SK-N-SH (cell line): ENCODE measurements at regions not wholly inside any gene's neighbourhood (a gene's known extent, or its start where the extent isn't known, plus 50 kb on each side); places are given as distances from the start of the nearest gene placed in this dataset.

ENCODE experiments used
- CTCF ChIA-PET: fragments of 300-600, 350-600 bp; formaldehyde crosslinking; extraction: SDS; loops from one replicate; lab custom pipeline; 2021; lab: Yijun Ruan, JAX
- POLR2A ChIA-PET: fragments of 350-600 bp; sonication (Branson Sonifier 250); formaldehyde crosslinking; extraction: SDS; loops from one replicate; lab custom pipeline; 2020; ENCODE audit warnings: antibody characterized with exemption, inconsistent platforms; lab: Yijun Ruan, JAX
- DNase-seq: peaks from one replicate; pipeline ENCODE4 v3.0.0; 2012
- H2AFZ ChIP-seq: fragments of 200-600 bp; sonication (generic); 2 replicates; pipeline ENCODE4 v1.8.1; 2016; ENCODE audit warnings: antibody characterized with exemption, mild to moderate bottlenecking, low read depth
- H3F3A ChIP-seq: fragments of 200-600 bp; sonication (generic); replicated peaks from 2 replicates; pipeline ENCODE3; 2016; ENCODE audit warnings: antibody characterized with exemption, mild to moderate bottlenecking; ENCODE audit not compliant: insufficient read depth
- H3K27ac ChIP-seq, 2 experiments: fragments of 200-500 bp in 1 of 2; fragments of 200-600 bp in 1 of 2; sonication (Bioruptor generic) in 1 of 2; sonication (generic), shearing (Covaris generic) in 1 of 2; 2 replicates each; pipeline versions ENCODE4 v1.5.1 to v1.6.1; 2014 to 2016; ENCODE audit warnings: low read depth in 2 of 2, inconsistent platforms in 1 of 2, low read length in 1 of 2, mild to moderate bottlenecking in 1 of 2, mixed read lengths in 1 of 2
- H3K27me3 ChIP-seq: fragments of 200-600 bp; sonication (generic), shearing (Covaris generic); 2 replicates; pipeline ENCODE4 v1.6.1; 2016; ENCODE audit warnings: mixed run types; ENCODE audit not compliant: insufficient read depth
- H3K36me3 ChIP-seq, 2 experiments: fragments of 200-500 bp in 1 of 2; fragments of 200-600 bp in 1 of 2; sonication (Bioruptor generic) in 1 of 2; sonication (generic) in 1 of 2; replicated peaks in 1 of 2; 2 replicates each; pipeline versions ENCODE3 to v1.5.1; 2014 to 2016; ENCODE audit warnings: low read length in 1 of 2, mild to moderate bottlenecking in 1 of 2; ENCODE audit not compliant: insufficient read depth in 2 of 2, control insufficient read depth in 1 of 2
- H3K4me1 ChIP-seq, 2 experiments: fragments of 200-500 bp in 1 of 2; fragments of 200-600 bp in 1 of 2; sonication (Bioruptor generic) in 1 of 2; sonication (generic), shearing (Covaris generic) in 1 of 2; 2 replicates each; pipeline versions ENCODE4 v1.5.1 to v1.6.1; 2014 to 2016; ENCODE audit warnings: low read depth in 1 of 2, low read length in 1 of 2, mixed run types in 1 of 2; ENCODE audit not compliant: insufficient read depth in 2 of 2, control insufficient read depth in 1 of 2
- H3K4me2 ChIP-seq: fragments of 200-600 bp; sonication (generic), shearing (Covaris generic); 2 replicates; pipeline ENCODE4 v1.6.1; 2017; ENCODE audit warnings: mixed run types
- H3K4me3 ChIP-seq, 2 experiments: fragments of 200-500 bp in 1 of 2; fragments of 200-600 bp in 1 of 2; sonication (Bioruptor generic) in 1 of 2; sonication (generic), shearing (Covaris generic) in 1 of 2; 2 replicates each; pipeline versions ENCODE4 v1.5.1 to v1.8.1; 2014 to 2016; ENCODE audit warnings: low read depth in 2 of 2, inconsistent platforms in 1 of 2, low read length in 1 of 2, mild to moderate bottlenecking in 1 of 2, mixed read lengths in 1 of 2, moderate library complexity in 1 of 2
- H3K79me2 ChIP-seq: fragments of 200-600 bp; sonication (generic); 2 replicates; pipeline ENCODE4 v1.8.1; 2017; ENCODE audit warnings: mild to moderate bottlenecking; ENCODE audit not compliant: insufficient read depth
- H3K9ac ChIP-seq: fragments of 200-600 bp; sonication (generic); 2 replicates; pipeline ENCODE4 v1.6.1; 2017; ENCODE audit warnings: mixed run types
- H3K9me2 ChIP-seq: fragments of 200-600 bp; sonication (generic); 2 replicates; pipeline ENCODE4 v1.6.1; 2017; ENCODE audit warnings: mixed run types
- H3K9me3 ChIP-seq: fragments of 200-600 bp; sonication (generic); 2 replicates; pipeline ENCODE4 v1.6.1; 2017; ENCODE audit warnings: mixed run types, mild to moderate bottlenecking, moderate library complexity
- H4K20me1 ChIP-seq: fragments of 200-600 bp; sonication (generic); 2 replicates; pipeline ENCODE4 v1.6.1; 2017; ENCODE audit warnings: mild to moderate bottlenecking, mixed run types; ENCODE audit not compliant: insufficient read depth
- CHD2 ChIP-seq: fragments of 150-350 bp; IDR thresholded peaks from 2 replicates; pipeline ENCODE4 v1.6.1; 2018; ENCODE audit warnings: low read length; ENCODE audit not compliant: partially characterized antibody
- EP300 ChIP-seq, 2 experiments: IDR thresholded peaks; 2 replicates each; pipeline versions ENCODE4 v1.4.0 to v1.6.1; 2012; ENCODE audit warnings: borderline replicate concordance in 1 of 2, low read depth in 1 of 2, low read length in 1 of 2
- EZH2phosphoT487 ChIP-seq: fragments of 200-600 bp; sonication (generic); IDR thresholded peaks from 2 replicates; pipeline ENCODE4 v1.6.1; 2017; ENCODE audit warnings: low read depth, mixed run types, mild to moderate bottlenecking, antibody characterized with exemption, moderate library complexity, borderline replicate concordance
- FOSL2 ChIP-seq: IDR thresholded peaks from 2 replicates; pipeline ENCODE4 v1.4.0; 2012; ENCODE audit warnings: low read depth, mild to moderate bottlenecking, moderate library complexity, borderline replicate concordance
- FOXJ3 ChIP-seq: sonication (generic); formaldehyde crosslinking; IDR thresholded peaks from 2 replicates; pipeline ENCODE4 v1.5.1; 2020; ENCODE audit warnings: mild to moderate bottlenecking, missing genetic modification reagents
- GABPA ChIP-seq: IDR thresholded peaks from 2 replicates; pipeline ENCODE4 v1.4.0; 2012; ENCODE audit warnings: low read depth, mild to moderate bottlenecking
- MEF2A ChIP-seq: IDR thresholded peaks from 2 replicates; pipeline ENCODE4 v1.4.0; 2012; ENCODE audit warnings: low read depth, borderline replicate concordance
- NFIC ChIP-seq: IDR thresholded peaks from 2 replicates; pipeline ENCODE4 v1.4.0; 2012; ENCODE audit warnings: borderline replicate concordance
- POLR2AphosphoS5 ChIP-seq: IDR thresholded peaks from 2 replicates; pipeline ENCODE4 v1.6.1; 2012; ENCODE audit warnings: low read depth, low read length
- RAD21 ChIP-seq: IDR thresholded peaks from 2 replicates; pipeline ENCODE4 v1.6.1; 2012; ENCODE audit warnings: mild to moderate bottlenecking, low read length
- RXRA ChIP-seq: IDR thresholded peaks from 2 replicates; pipeline ENCODE4 v1.4.0; 2012; ENCODE audit warnings: low read depth, mild to moderate bottlenecking, borderline replicate concordance
- SIN3A ChIP-seq: IDR thresholded peaks from 2 replicates; pipeline ENCODE4 v1.6.1; 2012; ENCODE audit warnings: low read depth, mild to moderate bottlenecking, low read length, moderate library complexity, borderline replicate concordance
- TCF12 ChIP-seq: IDR thresholded peaks from 2 replicates; pipeline ENCODE4 v1.4.0; 2012
- TEAD4 ChIP-seq: IDR thresholded peaks from 2 replicates; pipeline ENCODE4 v1.4.0; 2012; ENCODE audit warnings: mild to moderate bottlenecking, borderline replicate concordance; ENCODE audit not compliant: insufficient read depth
- YY1 ChIP-seq: IDR thresholded peaks from 2 replicates; pipeline ENCODE4 v1.4.0; 2012; ENCODE audit warnings: low read depth, mild to moderate bottlenecking
- WGBS: methylation state at CpG from one replicate; pipeline ENCODE4 v1.1.6; 2017; ENCODE audit warnings: low lambda C conversion rate; 5-methylcytosine and 5-hydroxymethylcytosine counted together
- TF ChIP-seq, protein P1 (sequence below): IDR thresholded peaks from 2 replicates; pipeline ENCODE4 v1.4.0; 2012; ENCODE audit warnings: low read depth, borderline replicate concordance
- TF ChIP-seq, protein P2 (sequence below): IDR thresholded peaks from 2 replicates; pipeline ENCODE4 v1.6.1; 2012; ENCODE audit warnings: mild to moderate bottlenecking, low read depth, low read length, moderate library complexity
- TF ChIP-seq, protein P3 (sequence below): fragments of 150-350 bp; IDR thresholded peaks from 2 replicates; pipeline ENCODE4 v1.6.1; 2016; ENCODE audit warnings: mild to moderate bottlenecking, low read depth, low read length
- TF ChIP-seq, protein P4 (sequence below): fragments of 200-600 bp; sonication (generic); IDR thresholded peaks from 2 replicates; pipeline ENCODE4 v1.6.1; 2017; ENCODE audit warnings: antibody characterized with exemption, mild to moderate bottlenecking, moderate library complexity

DNA sequence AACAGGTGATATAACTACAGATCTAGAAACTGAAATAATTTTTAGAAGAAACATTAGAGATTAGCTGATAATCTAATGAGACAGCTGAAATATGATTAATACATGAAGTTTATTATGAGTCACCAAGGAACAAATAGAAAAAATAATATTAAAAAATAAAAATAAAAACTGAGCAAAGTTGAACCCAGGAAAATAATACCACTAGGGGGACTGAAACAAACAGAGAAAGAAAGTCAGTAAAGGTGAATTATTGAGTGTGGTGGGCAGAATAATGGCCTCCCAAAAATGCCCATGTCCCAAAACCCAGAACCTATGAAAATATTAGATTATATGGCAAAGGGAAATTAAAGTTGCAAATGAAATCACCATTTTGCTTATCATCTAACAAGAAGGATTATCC lies 820.7 kb upstream of the INTU start (continued):
- TF ChIP-seq YY1, result no peak
- TF ChIP-seq, protein P1, sequence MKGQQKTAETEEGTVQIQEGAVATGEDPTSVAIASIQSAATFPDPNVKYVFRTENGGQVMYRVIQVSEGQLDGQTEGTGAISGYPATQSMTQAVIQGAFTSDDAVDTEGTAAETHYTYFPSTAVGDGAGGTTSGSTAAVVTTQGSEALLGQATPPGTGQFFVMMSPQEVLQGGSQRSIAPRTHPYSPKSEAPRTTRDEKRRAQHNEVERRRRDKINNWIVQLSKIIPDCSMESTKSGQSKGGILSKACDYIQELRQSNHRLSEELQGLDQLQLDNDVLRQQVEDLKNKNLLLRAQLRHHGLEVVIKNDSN, result no peak
- no peak for TF ChIP-seq EZH2phosphoT487
- TF ChIP-seq NFIC, result no peak
- TF ChIP-seq RAD21, result no peak
- TF ChIP-seq, protein P2, sequence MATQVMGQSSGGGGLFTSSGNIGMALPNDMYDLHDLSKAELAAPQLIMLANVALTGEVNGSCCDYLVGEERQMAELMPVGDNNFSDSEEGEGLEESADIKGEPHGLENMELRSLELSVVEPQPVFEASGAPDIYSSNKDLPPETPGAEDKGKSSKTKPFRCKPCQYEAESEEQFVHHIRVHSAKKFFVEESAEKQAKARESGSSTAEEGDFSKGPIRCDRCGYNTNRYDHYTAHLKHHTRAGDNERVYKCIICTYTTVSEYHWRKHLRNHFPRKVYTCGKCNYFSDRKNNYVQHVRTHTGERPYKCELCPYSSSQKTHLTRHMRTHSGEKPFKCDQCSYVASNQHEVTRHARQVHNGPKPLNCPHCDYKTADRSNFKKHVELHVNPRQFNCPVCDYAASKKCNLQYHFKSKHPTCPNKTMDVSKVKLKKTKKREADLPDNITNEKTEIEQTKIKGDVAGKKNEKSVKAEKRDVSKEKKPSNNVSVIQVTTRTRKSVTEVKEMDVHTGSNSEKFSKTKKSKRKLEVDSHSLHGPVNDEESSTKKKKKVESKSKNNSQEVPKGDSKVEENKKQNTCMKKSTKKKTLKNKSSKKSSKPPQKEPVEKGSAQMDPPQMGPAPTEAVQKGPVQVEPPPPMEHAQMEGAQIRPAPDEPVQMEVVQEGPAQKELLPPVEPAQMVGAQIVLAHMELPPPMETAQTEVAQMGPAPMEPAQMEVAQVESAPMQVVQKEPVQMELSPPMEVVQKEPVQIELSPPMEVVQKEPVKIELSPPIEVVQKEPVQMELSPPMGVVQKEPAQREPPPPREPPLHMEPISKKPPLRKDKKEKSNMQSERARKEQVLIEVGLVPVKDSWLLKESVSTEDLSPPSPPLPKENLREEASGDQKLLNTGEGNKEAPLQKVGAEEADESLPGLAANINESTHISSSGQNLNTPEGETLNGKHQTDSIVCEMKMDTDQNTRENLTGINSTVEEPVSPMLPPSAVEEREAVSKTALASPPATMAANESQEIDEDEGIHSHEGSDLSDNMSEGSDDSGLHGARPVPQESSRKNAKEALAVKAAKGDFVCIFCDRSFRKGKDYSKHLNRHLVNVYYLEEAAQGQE, result no peak
- TF ChIP-seq, all 33 proteins: peak for 0

DNA sequence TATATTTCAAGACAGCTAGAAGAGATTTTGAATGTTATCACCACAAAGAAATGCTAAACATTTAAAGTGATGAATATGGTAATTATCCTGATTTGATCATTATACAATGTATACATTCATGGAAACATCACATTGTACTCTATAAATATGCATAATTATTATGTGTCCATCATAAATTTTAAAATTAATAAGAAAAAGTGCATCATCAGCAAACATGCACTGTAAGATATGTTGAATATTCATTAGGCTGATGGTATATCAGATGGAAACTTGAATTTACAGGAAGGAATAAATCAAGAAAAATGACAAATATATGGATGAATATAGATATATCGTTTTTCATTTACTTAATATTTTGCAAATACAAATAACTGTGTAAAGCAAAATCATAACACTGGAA lies 812.1 kb upstream of the INTU start:
- Histone ChIP-seq H3K27ac (no peak overlapping the region), H3K4me3 (no peak overlapping the region), H4K20me1 (no peaks in the 10 kb centered on the region), H3K79me2 (no peaks in the 10 kb centered on the region), H3F3A (no peaks in the 10 kb centered on the region), H3K36me3 (no peaks in the 10 kb centered on the region), H3K9ac (no peak overlapping the region), H3K4me2 (no peak overlapping the region), H3K9me3 (peaks cover 13% of the 10 kb centered on the region), H3K27me3 (no peaks in the 10 kb centered on the region), H3K4me1 (no peaks in the 10 kb centered on the region), H2AFZ (no peak overlapping the region), H3K9me2 (no peaks in the 10 kb centered on the region)
- no peak for DNase-seq
- 53% methylated on average over 1 of the region's 1 CpG for WGBS
- POLR2A ChIA-PET, result no interaction called here
- CTCF ChIA-PET, result no interaction called here
- no peak for TF ChIP-seq YY1
- no peak for TF ChIP-seq FOXJ3 (CRISPR knock-in tag)
- no peak for TF ChIP-seq POLR2AphosphoS5
- TF ChIP-seq TCF12, result no peak
- no peak for TF ChIP-seq FOSL2
- TF ChIP-seq SIN3A, result no peak
- TF ChIP-seq EP300 (IDR thresholded peaks at IDR 0.05; ENCODE audit: borderline replicate concordance in 1 of 2, low read depth in 1 of 2, low read length in 1 of 2), result no peak
- TF ChIP-seq CHD2, result no peak
- no peak for TF ChIP-seq GABPA
- TF ChIP-seq, protein P2, result no peak
- TF ChIP-seq NFIC, result no peak
- TF ChIP-seq, protein P3, sequence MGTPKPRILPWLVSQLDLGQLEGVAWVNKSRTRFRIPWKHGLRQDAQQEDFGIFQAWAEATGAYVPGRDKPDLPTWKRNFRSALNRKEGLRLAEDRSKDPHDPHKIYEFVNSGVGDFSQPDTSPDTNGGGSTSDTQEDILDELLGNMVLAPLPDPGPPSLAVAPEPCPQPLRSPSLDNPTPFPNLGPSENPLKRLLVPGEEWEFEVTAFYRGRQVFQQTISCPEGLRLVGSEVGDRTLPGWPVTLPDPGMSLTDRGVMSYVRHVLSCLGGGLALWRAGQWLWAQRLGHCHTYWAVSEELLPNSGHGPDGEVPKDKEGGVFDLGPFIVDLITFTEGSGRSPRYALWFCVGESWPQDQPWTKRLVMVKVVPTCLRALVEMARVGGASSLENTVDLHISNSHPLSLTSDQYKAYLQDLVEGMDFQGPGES, result no peak
- TF ChIP-seq MEF2A, result no peak
- no peak for TF ChIP-seq RXRA
- TF ChIP-seq, protein P1, result no peak
- no peak for TF ChIP-seq TEAD4
- TF ChIP-seq, protein P4, sequence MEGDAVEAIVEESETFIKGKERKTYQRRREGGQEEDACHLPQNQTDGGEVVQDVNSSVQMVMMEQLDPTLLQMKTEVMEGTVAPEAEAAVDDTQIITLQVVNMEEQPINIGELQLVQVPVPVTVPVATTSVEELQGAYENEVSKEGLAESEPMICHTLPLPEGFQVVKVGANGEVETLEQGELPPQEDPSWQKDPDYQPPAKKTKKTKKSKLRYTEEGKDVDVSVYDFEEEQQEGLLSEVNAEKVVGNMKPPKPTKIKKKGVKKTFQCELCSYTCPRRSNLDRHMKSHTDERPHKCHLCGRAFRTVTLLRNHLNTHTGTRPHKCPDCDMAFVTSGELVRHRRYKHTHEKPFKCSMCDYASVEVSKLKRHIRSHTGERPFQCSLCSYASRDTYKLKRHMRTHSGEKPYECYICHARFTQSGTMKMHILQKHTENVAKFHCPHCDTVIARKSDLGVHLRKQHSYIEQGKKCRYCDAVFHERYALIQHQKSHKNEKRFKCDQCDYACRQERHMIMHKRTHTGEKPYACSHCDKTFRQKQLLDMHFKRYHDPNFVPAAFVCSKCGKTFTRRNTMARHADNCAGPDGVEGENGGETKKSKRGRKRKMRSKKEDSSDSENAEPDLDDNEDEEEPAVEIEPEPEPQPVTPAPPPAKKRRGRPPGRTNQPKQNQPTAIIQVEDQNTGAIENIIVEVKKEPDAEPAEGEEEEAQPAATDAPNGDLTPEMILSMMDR, result no peak
